SU-DHL-6 (cell line): ENCODE measurements at regions not wholly inside any gene's neighbourhood (a gene's known extent, or its start where the extent isn't known, plus 50 kb on each side); places are given as distances from the start of the nearest gene placed in this dataset.

Source experiments
- H2AFZ ChIP-seq: fragments of 200-600 bp; sonication (generic); 2 replicates; pipeline ENCODE4 v1.6.1; 2014; ENCODE audit warnings: low read depth, mild to moderate bottlenecking, moderate library complexity, mixed read lengths, antibody characterized with exemption, low read length; ENCODE audit not compliant: severe bottlenecking
- H3F3A ChIP-seq: fragments of 200-600 bp; shearing (Covaris generic); 2 replicates; pipeline ENCODE4 v1.6.0; 2016; ENCODE audit warnings: antibody characterized with exemption, mild to moderate bottlenecking; ENCODE audit not compliant: insufficient read depth
- H3K27ac ChIP-seq: fragments of 200-600 bp; sonication (generic); 2 replicates; pipeline ENCODE4 v1.5.1; 2016; ENCODE audit warnings: low read depth, mild to moderate bottlenecking, low read length, moderate library complexity, mixed read lengths
- H3K27me3 ChIP-seq: fragments of 200-600 bp; sonication (generic), shearing (Covaris generic); 2 replicates; pipeline ENCODE4 v1.6.0; 2014; ENCODE audit warnings: mild to moderate bottlenecking, low read length
- H3K36me3 ChIP-seq: fragments of 200-600 bp; sonication (generic); 2 replicates; pipeline ENCODE4 v1.6.1; 2014; ENCODE audit warnings: mild to moderate bottlenecking, low read length, mixed read lengths
- H3K4me2 ChIP-seq: fragments of 300-600, 200-600 bp; shearing (Covaris generic), sonication (generic); 2 replicates; pipeline ENCODE4 v1.6.0; 2014; ENCODE audit warnings: low read length, low read depth, mild to moderate bottlenecking; ENCODE audit not compliant: poor library complexity, severe bottlenecking
- H3K4me3 ChIP-seq: fragments of 200-600 bp; sonication (generic); 2 replicates; pipeline ENCODE4 v1.5.1; 2014; ENCODE audit warnings: antibody characterized with exemption, low read length, mild to moderate bottlenecking, mixed read lengths; ENCODE audit not compliant: insufficient read depth, poor library complexity, severe bottlenecking
- H3K79me2 ChIP-seq: fragments of 200-600 bp; sonication (generic); 2 replicates; pipeline ENCODE4 v1.6.1; 2014; ENCODE audit warnings: mild to moderate bottlenecking, low read length, moderate library complexity; ENCODE audit not compliant: insufficient read depth
- H3K9ac ChIP-seq: fragments of 200-600 bp; sonication (generic); 2 replicates; pipeline ENCODE4 v1.7.0; 2014; ENCODE audit warnings: mild to moderate bottlenecking, low read length
- H3K9me2 ChIP-seq: fragments of 200-600 bp; sonication (generic); replicated peaks from 2 replicates; pipeline ENCODE4 v1.6.1; 2014; ENCODE audit warnings: low read length; ENCODE audit not compliant: insufficient read depth
- H3K9me3 ChIP-seq: fragments of 200-600 bp; sonication (generic); 2 replicates; pipeline ENCODE4 v1.6.1; 2014; ENCODE audit warnings: low read length, mixed read lengths; ENCODE audit not compliant: insufficient read depth
- H4K20me1 ChIP-seq: fragments of 200-600 bp; sonication (generic); 2 replicates; pipeline ENCODE4 v1.6.1; 2014; ENCODE audit warnings: low read depth, mild to moderate bottlenecking, antibody characterized with exemption, low read length, moderate library complexity, mixed read lengths
- CTCF ChIP-seq: fragments of 200-600 bp; sonication (generic); IDR thresholded peaks from one replicate; pipeline ENCODE4 v1.5.1; 2017; ENCODE audit warnings: antibody characterized with exemption, mild to moderate bottlenecking, low read length, moderate library complexity; ENCODE audit not compliant: insufficient read depth, poor library complexity, severe bottlenecking
- EZH2phosphoT487 ChIP-seq: fragments of 200-600 bp; sonication (generic), shearing (Covaris generic); conservative IDR thresholded peaks from 2 replicates; pipeline ENCODE4 v1.6.1; 2018; ENCODE audit warnings: mild to moderate bottlenecking, antibody characterized with exemption, low read length, moderate library complexity, mixed read lengths

GRCh38 chr21:43268086-43268803 is 99.4 kb downstream of the CRYAA start:
- Histone ChIP-seq H2AFZ (no peak overlapping the region), H3K4me2 (no peak overlapping the region), H3K36me3 (no peaks in the 10 kb centered on the region), H3F3A (no peaks in the 10 kb centered on the region), H3K79me2 (no peaks in the 10 kb centered on the region), H3K27ac (no peak overlapping the region), H3K27me3 (no peaks in the 10 kb centered on the region), H3K9ac (no peak overlapping the region), H4K20me1 (no peaks in the 10 kb centered on the region), H3K9me3 (no peaks in the 10 kb centered on the region), H3K9me2 (no peaks in the 10 kb centered on the region), H3K4me3 (no peak overlapping the region)
- TF ChIP-seq EZH2phosphoT487 (no peak), CTCF (no peak)

GRCh38 chr21:43267391-43268085 is 98.7 kb downstream of the CRYAA start:
- TF ChIP-seq EZH2phosphoT487: no peak
- TF ChIP-seq CTCF: no peak
- H4K20me1 ChIP-seq: no peaks in the 10 kb centered on the region
- no peak overlapping the region for H3K27ac ChIP-seq
- no peak overlapping the region for H3K9ac ChIP-seq
- H3K4me2 ChIP-seq: no peak overlapping the region
- H3K4me3 ChIP-seq: no peak overlapping the region
- H3K27me3 ChIP-seq: no peaks in the 10 kb centered on the region
- no peaks in the 10 kb centered on the region for H3F3A ChIP-seq
- H3K9me2 ChIP-seq: no peaks in the 10 kb centered on the region
- H3K79me2 ChIP-seq: no peaks in the 10 kb centered on the region
- H3K36me3 ChIP-seq: no peaks in the 10 kb centered on the region
- H2AFZ ChIP-seq: no peak overlapping the region
- peaks cover 2% of the 10 kb centered on the region; the same call in 1 of the 2 replicates for H3K9me3 ChIP-seq

GRCh38 chr21:43266534-43266933 is 97.7 kb downstream of the CRYAA start:
- TF ChIP-seq CTCF: no peak
- TF ChIP-seq EZH2phosphoT487: no peak
- Histone ChIP-seq H4K20me1 (no peaks in the 10 kb centered on the region), H3K79me2 (no peaks in the 10 kb centered on the region), H3K9me3 (peaks cover 5% of the 10 kb centered on the region; the same call in 1 of the 2 replicates), H3K4me2 (no peak overlapping the region), H3K4me3 (no peak overlapping the region), H2AFZ (no peak overlapping the region), H3K9ac (no peak overlapping the region), H3K27ac (no peak overlapping the region), H3K9me2 (no peaks in the 10 kb centered on the region), H3K27me3 (no peaks in the 10 kb centered on the region), H3K36me3 (no peaks in the 10 kb centered on the region), H3F3A (no peaks in the 10 kb centered on the region)
